ENCODE measurements at regions not wholly inside any gene's neighbourhood (a gene's known extent, or its start where the extent isn't known, plus 50 kb on each side); places are given as distances from the start of the nearest gene placed in this dataset.

DNA sequence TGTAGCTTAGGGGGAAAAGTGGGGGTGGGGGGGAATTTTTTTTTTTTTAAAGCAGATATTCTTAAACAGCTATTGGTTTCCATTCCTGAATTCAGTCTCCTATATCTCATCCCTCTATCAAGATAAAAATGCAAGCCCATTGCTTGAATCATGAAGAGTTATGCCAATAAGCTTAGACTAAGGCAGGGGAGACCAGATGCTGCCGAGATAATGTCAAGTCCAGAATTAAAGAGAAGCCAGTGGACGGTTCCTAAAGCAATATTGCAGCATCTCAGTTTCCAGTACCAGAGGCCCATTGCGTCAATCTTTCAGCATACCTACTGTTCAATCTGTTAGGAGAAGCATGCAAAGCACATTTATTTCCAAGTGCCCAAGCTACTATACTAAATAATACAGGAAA is 309.4 kb downstream of the BARHL2 start:
- dilution Hi-C loops (cut with MboI; ENCODE audit: extremely low pct_ligation_motif_present, low sequenced_read_pairs): no loop called here
- Histone ChIP-seq H3K9ac (replicated peaks; ENCODE audit: extremely low read depth, insufficient read depth, low read length) (no peak overlapping the region), H2AFZ (ENCODE audit: low read depth, low read length) (no peak overlapping the region), H3K9me3 (replicated peaks; ENCODE audit: control insufficient read depth, insufficient read depth, low read length) (no peaks in the 10 kb centered on the region), H3K27ac (ENCODE audit: insufficient read depth, low read depth, low read length) (no peak overlapping the region), H3K36me3 (ENCODE audit: control insufficient read depth in 2 of 2, extremely low read depth in 1 of 2, insufficient read depth in 2 of 2, low read length in 2 of 2) (no peaks in the 10 kb centered on the region), H3K27me3 (ENCODE audit: control insufficient read depth in 2 of 2, insufficient read depth in 2 of 2, low read length in 2 of 2) (peaks cover 0 to 6% of the 10 kb centered on the region in 2 experiments), H3K4me2 (ENCODE audit: insufficient read depth, low read length) (no peak overlapping the region), H3K4me3 (replicated peaks in 1 of 3; ENCODE audit: insufficient read depth in 1 of 3, low read depth in 1 of 3, low read length in 3 of 3) (no peak overlapping the region), H3K9me1 (replicated peaks; ENCODE audit: control insufficient read depth, extremely low read depth, insufficient read depth, low read length) (no peaks in the 10 kb centered on the region), H3K79me2 (ENCODE audit: control insufficient read depth, insufficient read depth, low read length) (no peaks in the 10 kb centered on the region), H3K4me1 (ENCODE audit: control insufficient read depth, extremely low read depth, insufficient read depth, low read length) (peaks cover 7% of the 10 kb centered on the region), H4K20me1 (replicated peaks; ENCODE audit: control insufficient read depth, extremely low read depth, insufficient read depth, low read length) (no peaks in the 10 kb centered on the region)
- ChIA-PET CTCF (interaction anchor here (0.8 kb wide), 1 partner anchor 11 kb away, joined by 3 read pairs; no protein-coding TSS in a partner anchor), POLR2A (no interaction called here)
- intact Hi-C loops (cut with micrococcal nuclease): no loop called here
- no peak for DNase-seq (ENCODE audit: low read depth, low spot score)
- no peak for FAIRE-seq
- BruUV-seq (replicated peaks): no TSS peak
- TF ChIP-seq FOS (IDR thresholded peaks at IDR 0.05; ENCODE audit: borderline replicate concordance, insufficient read depth, low read length) (no peak), JUN (IDR thresholded peaks at IDR 0.05; ENCODE audit: borderline replicate concordance, insufficient read depth, insufficient read length, low read depth) (no peak), MYC (IDR thresholded peaks at IDR 0.05; ENCODE audit: low read depth, low read length) (no peak), GATA2 (IDR thresholded peaks at IDR 0.05; ENCODE audit: insufficient read depth, insufficient read length, low read depth, low read length) (no peak), POLR2A (IDR thresholded peaks at IDR 0.05; ENCODE audit: low read depth, low read length) (no peak), POLR2AphosphoS5 (IDR thresholded peaks at IDR 0.05; ENCODE audit: insufficient read depth, low read depth, low read length) (no peak), EZH2 (IDR thresholded peaks at IDR 0.05; ENCODE audit: borderline replicate concordance, low read depth, low read length, severe bottlenecking) (no peak)
- TF ChIP-seq, protein P1, sequence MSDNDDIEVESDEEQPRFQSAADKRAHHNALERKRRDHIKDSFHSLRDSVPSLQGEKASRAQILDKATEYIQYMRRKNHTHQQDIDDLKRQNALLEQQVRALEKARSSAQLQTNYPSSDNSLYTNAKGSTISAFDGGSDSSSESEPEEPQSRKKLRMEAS (IDR thresholded peaks at IDR 0.05; ENCODE audit: insufficient read depth, insufficient read length): no peak
- TF ChIP-seq, protein P2, sequence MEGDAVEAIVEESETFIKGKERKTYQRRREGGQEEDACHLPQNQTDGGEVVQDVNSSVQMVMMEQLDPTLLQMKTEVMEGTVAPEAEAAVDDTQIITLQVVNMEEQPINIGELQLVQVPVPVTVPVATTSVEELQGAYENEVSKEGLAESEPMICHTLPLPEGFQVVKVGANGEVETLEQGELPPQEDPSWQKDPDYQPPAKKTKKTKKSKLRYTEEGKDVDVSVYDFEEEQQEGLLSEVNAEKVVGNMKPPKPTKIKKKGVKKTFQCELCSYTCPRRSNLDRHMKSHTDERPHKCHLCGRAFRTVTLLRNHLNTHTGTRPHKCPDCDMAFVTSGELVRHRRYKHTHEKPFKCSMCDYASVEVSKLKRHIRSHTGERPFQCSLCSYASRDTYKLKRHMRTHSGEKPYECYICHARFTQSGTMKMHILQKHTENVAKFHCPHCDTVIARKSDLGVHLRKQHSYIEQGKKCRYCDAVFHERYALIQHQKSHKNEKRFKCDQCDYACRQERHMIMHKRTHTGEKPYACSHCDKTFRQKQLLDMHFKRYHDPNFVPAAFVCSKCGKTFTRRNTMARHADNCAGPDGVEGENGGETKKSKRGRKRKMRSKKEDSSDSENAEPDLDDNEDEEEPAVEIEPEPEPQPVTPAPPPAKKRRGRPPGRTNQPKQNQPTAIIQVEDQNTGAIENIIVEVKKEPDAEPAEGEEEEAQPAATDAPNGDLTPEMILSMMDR (IDR thresholded peaks at IDR 0.05; ENCODE audit: extremely low read depth in 1 of 2, insufficient read depth in 1 of 2, low read depth in 1 of 2, low read length in 2 of 2): no peak

Measured in endothelial cell of umbilical vein (primary cell).